B cell (primary cell): ENCODE measurements at regions not wholly inside any gene's neighbourhood (a gene's known extent, or its start where the extent isn't known, plus 50 kb on each side); places are given as distances from the start of the nearest gene placed in this dataset.
"Not testable (repeated sequence)": the region's sequence is repeated elsewhere in the genome, so short reads cannot be mapped to it uniquely, and the experiment has no call there.

Experiments
- EZH2 ChIP-seq: IDR thresholded peaks from 2 replicates; pipeline ENCODE4 v1.6.1; 2012; ENCODE audit warnings: borderline replicate concordance, low read depth, mild to moderate bottlenecking, moderate library complexity, low read length; ENCODE audit not compliant: insufficient read depth, poor library complexity, severe bottlenecking
- TF ChIP-seq, protein P1 (sequence below): fragments of 200-600 bp; IDR thresholded peaks from one replicate; pipeline ENCODE4 v1.8.0; 2022; ENCODE audit warnings: antibody characterized with exemption, mild to moderate bottlenecking

DNA sequence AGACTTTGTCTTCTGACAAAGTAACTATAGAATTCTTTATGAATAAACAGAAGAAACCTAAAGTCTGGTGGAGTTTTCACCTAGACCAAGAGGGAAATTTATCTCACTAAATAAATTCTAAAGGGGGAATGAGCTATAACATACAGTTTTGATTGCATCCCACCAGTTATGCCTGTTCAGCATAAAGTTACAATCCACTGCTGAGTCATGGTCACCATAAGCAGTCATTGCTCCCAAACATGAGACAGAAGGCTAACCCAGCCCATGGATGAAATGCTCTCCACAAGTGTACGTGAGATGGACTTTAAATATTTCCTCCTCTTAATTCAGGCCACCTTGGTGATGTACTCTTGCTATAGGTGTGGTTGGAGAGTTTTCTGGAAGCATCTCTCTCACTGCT, 96.7 kb upstream of the CCT8L2 start:
- not testable (repeated sequence) for TF ChIP-seq EZH2
- TF ChIP-seq, protein P1, sequence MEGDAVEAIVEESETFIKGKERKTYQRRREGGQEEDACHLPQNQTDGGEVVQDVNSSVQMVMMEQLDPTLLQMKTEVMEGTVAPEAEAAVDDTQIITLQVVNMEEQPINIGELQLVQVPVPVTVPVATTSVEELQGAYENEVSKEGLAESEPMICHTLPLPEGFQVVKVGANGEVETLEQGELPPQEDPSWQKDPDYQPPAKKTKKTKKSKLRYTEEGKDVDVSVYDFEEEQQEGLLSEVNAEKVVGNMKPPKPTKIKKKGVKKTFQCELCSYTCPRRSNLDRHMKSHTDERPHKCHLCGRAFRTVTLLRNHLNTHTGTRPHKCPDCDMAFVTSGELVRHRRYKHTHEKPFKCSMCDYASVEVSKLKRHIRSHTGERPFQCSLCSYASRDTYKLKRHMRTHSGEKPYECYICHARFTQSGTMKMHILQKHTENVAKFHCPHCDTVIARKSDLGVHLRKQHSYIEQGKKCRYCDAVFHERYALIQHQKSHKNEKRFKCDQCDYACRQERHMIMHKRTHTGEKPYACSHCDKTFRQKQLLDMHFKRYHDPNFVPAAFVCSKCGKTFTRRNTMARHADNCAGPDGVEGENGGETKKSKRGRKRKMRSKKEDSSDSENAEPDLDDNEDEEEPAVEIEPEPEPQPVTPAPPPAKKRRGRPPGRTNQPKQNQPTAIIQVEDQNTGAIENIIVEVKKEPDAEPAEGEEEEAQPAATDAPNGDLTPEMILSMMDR: not testable (repeated sequence)
